ENCODE measurements at regions not wholly inside any gene's neighbourhood (a gene's known extent, or its start where the extent isn't known, plus 50 kb on each side); places are given as distances from the start of the nearest gene placed in this dataset.

GRCh38 chr6:134817448-134817847 is 132.5 kb downstream of the ALDH8A1 start:
- no peak overlapping the region for H3K4me3 ChIP-seq (replicated peaks in 1 of 2; ENCODE audit: low read depth in 2 of 2, low read length in 2 of 2)
- no peak for TF ChIP-seq CTCF (IDR thresholded peaks at IDR 0.05; ENCODE audit: low read depth, low read length)
- no peak for DNase-seq (ENCODE audit: low read depth in 2 of 2)

- no peak overlapping the region for H3K4me3 ChIP-seq (replicated peaks in 1 of 2; ENCODE audit: low read depth in 2 of 2, low read length in 2 of 2)
- TF ChIP-seq CTCF (IDR thresholded peaks at IDR 0.05; ENCODE audit: low read depth, low read length), result no peak
- DNase-seq (ENCODE audit: low read depth in 2 of 2), result peak; percentile 52 to 65
These were observed 133.1 kb downstream of the ALDH8A1 start for GRCh38 chr6:134816780-134817179.

- DNase-seq (ENCODE audit: low read depth in 2 of 2), result no peak
These were observed 133.6 kb downstream of the ALDH8A1 start for GRCh38 chr6:134816300-134816699.

GRCh38 chr6:134814076-134814695 is 135.7 kb downstream of the ALDH8A1 start:
- no peak overlapping the region for H3K4me3 ChIP-seq (replicated peaks in 1 of 2; ENCODE audit: low read depth in 2 of 2, low read length in 2 of 2)
- no peak for TF ChIP-seq CTCF (IDR thresholded peaks at IDR 0.05; ENCODE audit: low read depth, low read length)
- peak in 1 of 2 donors; percentile 46 for DNase-seq (ENCODE audit: low read depth in 2 of 2)

More at GRCh38 chr6:134816300-134816699, 133.6 kb downstream of the ALDH8A1 start:
- H3K4me3 ChIP-seq (replicated peaks in 1 of 2; ENCODE audit: low read depth in 2 of 2, low read length in 2 of 2), result no peak overlapping the region
- TF ChIP-seq CTCF (IDR thresholded peaks at IDR 0.05; ENCODE audit: low read depth, low read length), result no peak

- TF ChIP-seq CTCF (IDR thresholded peaks at IDR 0.05; ENCODE audit: low read depth, low read length), result no peak
- no peak overlapping the region for H3K4me3 ChIP-seq (replicated peaks in 1 of 2; ENCODE audit: low read depth in 2 of 2, low read length in 2 of 2)
- peak in 1 of 2 donors; percentile 64 for DNase-seq (ENCODE audit: low read depth in 2 of 2)
These were observed 136.8 kb downstream of the ALDH8A1 start for GRCh38 chr6:134813146-134813545.

- no peak for TF ChIP-seq CTCF (IDR thresholded peaks at IDR 0.05; ENCODE audit: low read depth, low read length)
- no peak overlapping the region for H3K4me3 ChIP-seq (replicated peaks in 1 of 2; ENCODE audit: low read depth in 2 of 2, low read length in 2 of 2)
These were observed 139.5 kb downstream of the ALDH8A1 start for GRCh38 chr6:134810402-134810801.

GRCh38 chr6:134809130-134809529 is 140.8 kb downstream of the ALDH8A1 start:
- DNase-seq (ENCODE audit: low read depth in 2 of 2), result no peak
- no peak overlapping the region for H3K4me3 ChIP-seq (replicated peaks in 1 of 2; ENCODE audit: low read depth in 2 of 2, low read length in 2 of 2)
- no peak for TF ChIP-seq CTCF (IDR thresholded peaks at IDR 0.05; ENCODE audit: low read depth, low read length)

More at GRCh38 chr6:134810402-134810801, 139.5 kb downstream of the ALDH8A1 start:
- DNase-seq (ENCODE audit: low read depth in 2 of 2), result no peak

Measured in cardiac fibroblast (primary cell).